MCF 10A (cell line): ENCODE measurements at regions not wholly inside any gene's neighbourhood (a gene's known extent, or its start where the extent isn't known, plus 50 kb on each side); places are given as distances from the start of the nearest gene placed in this dataset.
"Not testable (repeated sequence)": the region's sequence is repeated elsewhere in the genome, so short reads cannot be mapped to it uniquely, and the experiment has no call there.

Experiments used
- BruUV-seq: library from RNA; stranded (reverse); fragments of 400-500 nt; replicated peaks from 2 replicates; lab custom pipeline; 2021; lab: Mats Ljungman, UMichigan
- CTCF ChIA-PET: fragments of 300-600 bp; sonication (Branson Sonifier 250); formaldehyde crosslinking; extraction: SDS; loops from one replicate; lab custom pipeline; 2021; ENCODE audit warnings: antibody characterized with exemption, inconsistent platforms; lab: Yijun Ruan, JAX
- POLR2A ChIA-PET: fragments of 300-600, 350-650 bp; sonication (Branson Sonifier 250); formaldehyde crosslinking; extraction: SDS; loops from one replicate; lab custom pipeline; 2020; ENCODE audit warnings: antibody characterized with exemption, inconsistent platforms; lab: Yijun Ruan, JAX
- DNase-seq: peaks from one replicate; pipeline ENCODE4 v3.0.0-alpha.2; 2018; ENCODE audit not compliant: unreplicated experiment
- H3K27ac Mint-ChIP-seq: one replicate; pipeline ENCODE4 v1.8.0; 2022; ENCODE audit warnings: mild to moderate bottlenecking, low read depth, mixed read lengths; ENCODE audit not compliant: unreplicated experiment
- H3K27me3 Mint-ChIP-seq: one replicate; pipeline ENCODE4 v1.8.0; 2022; ENCODE audit warnings: mixed read lengths; ENCODE audit not compliant: insufficient read depth, unreplicated experiment
- H3K36me3 Mint-ChIP-seq: one replicate; pipeline ENCODE4 v1.8.0; 2022; ENCODE audit warnings: mild to moderate bottlenecking, moderate library complexity, mixed read lengths; ENCODE audit not compliant: insufficient read depth, unreplicated experiment
- H3K4me1 Mint-ChIP-seq: one replicate; pipeline ENCODE4 v1.8.0; 2022; ENCODE audit warnings: mixed read lengths; ENCODE audit not compliant: insufficient read depth, unreplicated experiment
- H3K4me3 Mint-ChIP-seq: one replicate; pipeline ENCODE4 v1.8.0; 2022; ENCODE audit warnings: mild to moderate bottlenecking, moderate library complexity, mixed read lengths; ENCODE audit not compliant: unreplicated experiment
- H3K9me3 Mint-ChIP-seq: one replicate; pipeline ENCODE4 v1.8.0; 2022; ENCODE audit warnings: mixed read lengths; ENCODE audit not compliant: unreplicated experiment
- CTCF ChIP-seq: fragments of 200-600 bp; IDR thresholded peaks from one replicate; pipeline ENCODE4 v1.8.0; 2022; ENCODE audit warnings: antibody characterized with exemption, mild to moderate bottlenecking; ENCODE audit not compliant: unreplicated experiment
- intact Hi-C: fragments of 100-400 bp; cut with micrococcal nuclease; formaldehyde crosslinking; loops from 2 replicates; pipeline ENCODE4 v1.14.1; 2022

GRCh38 chr2:207230261-207231105 is 64.7 kb upstream of the KLF7 start:
- no peak overlapping the region for H3K4me3 Mint-ChIP-seq
- H3K4me1 Mint-ChIP-seq = peaks cover 2% of the 10 kb centered on the region
- no peak overlapping the region for H3K27ac Mint-ChIP-seq
- peaks cover 8% of the 10 kb centered on the region for H3K9me3 Mint-ChIP-seq
- ChIA-PET CTCF (interaction anchor here (0.6 to 1.4 kb wide), 5 partner anchors 8 to 290 kb away, joined by 3 to 7 read pairs (median 4); no protein-coding TSS in a partner anchor), POLR2A (interaction anchor here (1.7 kb wide), 1 partner anchor 9 kb away, joined by 6 read pairs; no protein-coding TSS in a partner anchor)
- intact Hi-C loops = loop anchor here (10.0 kb wide), 1 partner anchor 426 kb away; no protein-coding TSS in a partner anchor
- peak; percentile 27 for DNase-seq
- BruUV-seq = no TSS peak
- no peaks in the 10 kb centered on the region for H3K36me3 Mint-ChIP-seq
- peak; percentile 25 for TF ChIP-seq CTCF
- H3K27me3 Mint-ChIP-seq = no peaks in the 10 kb centered on the region

GRCh38 chr2:207231106-207231865 is 65.5 kb upstream of the KLF7 start:
- POLR2A ChIA-PET = interaction anchor here (1.0 to 1.7 kb wide), 2 partner anchors 8 to 9 kb away, joined by 3 to 6 read pairs; no protein-coding TSS in a partner anchor
- Mint-ChIP-seq H3K9me3 (peaks cover 8% of the 10 kb centered on the region), H3K36me3 (no peaks in the 10 kb centered on the region), H3K27ac (no peak overlapping the region), H3K27me3 (no peaks in the 10 kb centered on the region), H3K4me3 (no peak overlapping the region), H3K4me1 (peaks cover 10% of the 10 kb centered on the region)
- intact Hi-C loops = loop anchor here (10.0 kb wide), 1 partner anchor 426 kb away; no protein-coding TSS in a partner anchor
- no TSS peak for BruUV-seq
- CTCF ChIA-PET = interaction anchor here (0.5 to 1.4 kb wide), 7 partner anchors 7 to 289 kb away, joined by 3 to 7 read pairs (median 4); no protein-coding TSS in a partner anchor
- no peak for TF ChIP-seq CTCF
- DNase-seq = no peak

GRCh38 chr2:207231967-207232366 is 66.2 kb upstream of the KLF7 start:
- Mint-ChIP-seq H3K27me3 (no peaks in the 10 kb centered on the region), H3K4me3 (no peak overlapping the region), H3K9me3 (peaks cover 8% of the 10 kb centered on the region), H3K27ac (no peak overlapping the region), H3K4me1 (peaks cover 12% of the 10 kb centered on the region), H3K36me3 (no peaks in the 10 kb centered on the region)
- BruUV-seq = no TSS peak
- intact Hi-C loops = loop anchor here (10.0 kb wide), 1 partner anchor 427 kb away; no protein-coding TSS in a partner anchor
- ChIA-PET POLR2A (interaction anchor here (1.0 to 1.4 kb wide), 2 partner anchors 8 to 66 kb away, joined by 3 read pairs; partner anchors contain the start of gene KLF7), CTCF (interaction anchor here (0.5 kb wide), 1 partner anchor 47 kb away, joined by 4 read pairs; no protein-coding TSS in a partner anchor)
- no peak for DNase-seq
- TF ChIP-seq CTCF = no peak

- not testable (repeated sequence) for DNase-seq, BruUV-seq, H3K27ac Mint-ChIP-seq, H3K4me3 Mint-ChIP-seq, H3K9me3 Mint-ChIP-seq, H3K27me3 Mint-ChIP-seq, H3K36me3 Mint-ChIP-seq
- POLR2A ChIA-PET = interaction anchor here (1.4 kb wide), 1 partner anchor 68 kb away, joined by 3 read pairs; the partner anchor contains the start of gene KLF7
- H3K4me1 Mint-ChIP-seq = peaks cover 12% of the 10 kb centered on the region
- CTCF ChIA-PET = interaction anchor here (1.2 kb wide), 1 partner anchor 110 kb away, joined by 3 read pairs; no protein-coding TSS in a partner anchor
- intact Hi-C loops = loop anchor here (10.0 kb wide), 1 partner anchor 428 kb away; no protein-coding TSS in a partner anchor
These were observed 67.4 kb upstream of the KLF7 start for GRCh38 chr2:207233141-207233540.
